ENCODE measurements at regions not wholly inside any gene's neighbourhood (a gene's known extent, or its start where the extent isn't known, plus 50 kb on each side); places are given as distances from the start of the nearest gene placed in this dataset.

DNA sequence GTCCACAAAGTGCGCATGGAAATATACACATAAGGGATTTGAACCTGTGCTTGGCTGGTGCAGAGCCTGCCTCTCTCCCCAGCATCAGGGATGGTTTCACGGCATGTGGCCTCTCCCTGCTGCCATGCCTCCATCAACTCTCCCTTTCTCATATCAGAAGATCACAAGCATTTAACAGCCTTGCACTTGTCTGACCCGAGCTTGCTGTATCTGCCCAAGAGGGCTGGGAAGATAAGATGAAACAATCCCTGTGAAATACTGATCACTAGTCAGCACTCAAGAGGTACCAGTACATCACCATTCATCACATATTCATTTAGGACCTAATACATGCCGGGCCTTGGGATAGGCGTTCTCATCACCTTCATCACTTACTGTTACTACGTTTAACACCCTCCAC, 107.6 kb upstream of the ARHGEF3 start:
- no peak for DNase-seq
- H3K4me3 ChIP-seq, result no peak overlapping the region
- TF ChIP-seq, protein P1, sequence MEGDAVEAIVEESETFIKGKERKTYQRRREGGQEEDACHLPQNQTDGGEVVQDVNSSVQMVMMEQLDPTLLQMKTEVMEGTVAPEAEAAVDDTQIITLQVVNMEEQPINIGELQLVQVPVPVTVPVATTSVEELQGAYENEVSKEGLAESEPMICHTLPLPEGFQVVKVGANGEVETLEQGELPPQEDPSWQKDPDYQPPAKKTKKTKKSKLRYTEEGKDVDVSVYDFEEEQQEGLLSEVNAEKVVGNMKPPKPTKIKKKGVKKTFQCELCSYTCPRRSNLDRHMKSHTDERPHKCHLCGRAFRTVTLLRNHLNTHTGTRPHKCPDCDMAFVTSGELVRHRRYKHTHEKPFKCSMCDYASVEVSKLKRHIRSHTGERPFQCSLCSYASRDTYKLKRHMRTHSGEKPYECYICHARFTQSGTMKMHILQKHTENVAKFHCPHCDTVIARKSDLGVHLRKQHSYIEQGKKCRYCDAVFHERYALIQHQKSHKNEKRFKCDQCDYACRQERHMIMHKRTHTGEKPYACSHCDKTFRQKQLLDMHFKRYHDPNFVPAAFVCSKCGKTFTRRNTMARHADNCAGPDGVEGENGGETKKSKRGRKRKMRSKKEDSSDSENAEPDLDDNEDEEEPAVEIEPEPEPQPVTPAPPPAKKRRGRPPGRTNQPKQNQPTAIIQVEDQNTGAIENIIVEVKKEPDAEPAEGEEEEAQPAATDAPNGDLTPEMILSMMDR (IDR thresholded peaks at IDR 0.05), result no peak
- intact Hi-C loops (cut with DNase I; ENCODE audit: low total_unique reads), result no loop called here
- no peaks in the 10 kb centered on the region for H3K4me1 ChIP-seq
- H3K9me3 ChIP-seq, result no peaks in the 10 kb centered on the region
- no peak overlapping the region for H3K27ac ChIP-seq
- no peaks in the 10 kb centered on the region for H3K36me3 ChIP-seq
- H3K27me3 ChIP-seq, result no peaks in the 10 kb centered on the region

DNA sequence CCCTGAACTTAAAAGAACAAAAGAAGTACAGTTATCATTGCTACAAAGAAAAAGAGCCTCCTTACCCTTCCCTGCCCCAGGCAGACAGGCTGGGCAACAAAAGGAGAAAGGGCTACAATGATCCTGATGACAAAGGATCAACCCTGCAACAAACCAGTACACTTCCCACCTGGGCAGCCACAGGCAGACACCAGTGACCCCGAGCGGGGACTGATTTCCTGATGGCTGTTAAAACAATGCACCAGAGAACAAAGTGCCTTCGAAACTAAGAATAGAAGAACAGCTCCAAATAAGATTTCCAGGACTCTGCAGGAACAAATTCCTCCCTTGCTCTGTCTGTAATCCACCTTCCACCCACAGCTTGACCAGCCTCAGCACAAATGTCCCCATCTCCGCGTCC, 106.3 kb upstream of the ARHGEF3 start:
- intact Hi-C loops (cut with DNase I; ENCODE audit: low total_unique reads), result no loop called here
- H3K4me1 ChIP-seq, result no peaks in the 10 kb centered on the region
- H3K9me3 ChIP-seq, result no peaks in the 10 kb centered on the region
- DNase-seq, result no peak
- no peak overlapping the region for H3K4me3 ChIP-seq
- H3K27me3 ChIP-seq, result no peaks in the 10 kb centered on the region
- no peaks in the 10 kb centered on the region for H3K36me3 ChIP-seq
- no peak overlapping the region for H3K27ac ChIP-seq
- TF ChIP-seq, protein P1 (IDR thresholded peaks at IDR 0.05), result no peak

DNA sequence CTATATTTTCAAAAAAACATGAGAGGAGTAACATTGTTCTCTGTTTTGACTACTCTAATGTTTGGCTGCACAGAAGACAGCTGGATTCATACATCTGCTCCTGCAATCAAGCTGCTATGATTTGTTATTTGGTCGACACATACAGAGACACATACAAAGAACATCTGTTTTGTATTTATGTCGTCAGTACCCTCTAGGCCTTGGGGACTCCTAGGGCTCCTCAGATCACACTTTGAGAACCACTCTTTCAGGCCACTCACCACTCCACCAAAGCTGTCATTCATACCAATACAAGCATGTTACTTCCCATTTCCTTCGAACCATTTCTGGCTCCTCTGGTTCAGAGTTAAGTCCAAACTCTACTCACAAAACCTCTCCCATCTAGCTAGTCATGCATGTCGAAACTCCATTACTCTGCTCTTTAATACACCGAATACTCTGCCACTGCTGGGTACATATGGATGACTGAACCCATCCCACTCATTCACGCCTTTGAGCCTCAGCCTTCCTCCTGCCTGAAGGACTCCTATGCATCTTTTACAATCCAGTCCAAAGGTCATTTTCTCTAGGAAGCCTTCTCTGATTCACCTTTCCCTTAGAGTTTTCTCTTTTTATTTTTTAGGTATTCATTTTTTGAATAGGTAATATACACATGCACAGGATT, 102.9 kb upstream of the ARHGEF3 start:
- DNase-seq, result no peak
- intact Hi-C loops (cut with DNase I; ENCODE audit: low total_unique reads), result no loop called here

DNA sequence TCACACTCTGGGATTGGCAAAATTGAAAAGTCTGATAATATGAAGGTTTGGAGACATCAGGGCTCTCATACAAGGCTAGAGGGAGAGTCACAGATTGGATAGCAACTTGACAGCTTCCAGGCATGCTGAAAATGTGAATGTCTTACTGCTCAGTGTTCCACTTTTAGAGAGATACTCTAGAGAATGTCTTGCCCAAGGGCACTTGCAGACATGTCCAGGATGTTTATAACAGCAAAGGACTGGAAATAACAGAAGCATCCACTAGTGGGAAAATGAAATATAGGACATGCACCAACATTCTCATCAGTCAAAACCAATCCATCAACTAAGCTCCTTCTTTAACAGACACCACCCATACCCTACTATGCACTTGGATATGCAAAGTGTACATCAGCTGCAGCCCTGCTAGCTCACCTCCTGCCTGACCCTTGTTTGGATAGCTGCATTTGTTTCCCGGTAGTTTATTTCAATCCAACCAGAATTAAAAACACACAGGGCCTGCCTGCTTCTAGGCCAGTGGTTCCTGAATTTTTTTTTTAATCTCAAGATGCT, 101.6 kb upstream of the ARHGEF3 start:
- H3K27me3 ChIP-seq, result no peaks in the 10 kb centered on the region
- H3K9me3 ChIP-seq, result no peaks in the 10 kb centered on the region
- no peak overlapping the region for H3K4me3 ChIP-seq
- TF ChIP-seq, protein P1 (IDR thresholded peaks at IDR 0.05), result no peak
- no peak for DNase-seq
- H3K27ac ChIP-seq, result no peak overlapping the region
- H3K4me1 ChIP-seq, result no peaks in the 10 kb centered on the region
- H3K36me3 ChIP-seq, result no peaks in the 10 kb centered on the region
- intact Hi-C loops (cut with DNase I; ENCODE audit: low total_unique reads), result no loop called here

More for the DNA sequence above, 102.9 kb upstream of the ARHGEF3 start:
- no peak overlapping the region for H3K4me3 ChIP-seq
- no peaks in the 10 kb centered on the region for H3K27me3 ChIP-seq
- no peaks in the 10 kb centered on the region for H3K36me3 ChIP-seq
- H3K9me3 ChIP-seq, result no peaks in the 10 kb centered on the region
- no peaks in the 10 kb centered on the region for H3K4me1 ChIP-seq
- TF ChIP-seq, protein P1 (IDR thresholded peaks at IDR 0.05), result no peak
- H3K27ac ChIP-seq, result no peak overlapping the region

DNA sequence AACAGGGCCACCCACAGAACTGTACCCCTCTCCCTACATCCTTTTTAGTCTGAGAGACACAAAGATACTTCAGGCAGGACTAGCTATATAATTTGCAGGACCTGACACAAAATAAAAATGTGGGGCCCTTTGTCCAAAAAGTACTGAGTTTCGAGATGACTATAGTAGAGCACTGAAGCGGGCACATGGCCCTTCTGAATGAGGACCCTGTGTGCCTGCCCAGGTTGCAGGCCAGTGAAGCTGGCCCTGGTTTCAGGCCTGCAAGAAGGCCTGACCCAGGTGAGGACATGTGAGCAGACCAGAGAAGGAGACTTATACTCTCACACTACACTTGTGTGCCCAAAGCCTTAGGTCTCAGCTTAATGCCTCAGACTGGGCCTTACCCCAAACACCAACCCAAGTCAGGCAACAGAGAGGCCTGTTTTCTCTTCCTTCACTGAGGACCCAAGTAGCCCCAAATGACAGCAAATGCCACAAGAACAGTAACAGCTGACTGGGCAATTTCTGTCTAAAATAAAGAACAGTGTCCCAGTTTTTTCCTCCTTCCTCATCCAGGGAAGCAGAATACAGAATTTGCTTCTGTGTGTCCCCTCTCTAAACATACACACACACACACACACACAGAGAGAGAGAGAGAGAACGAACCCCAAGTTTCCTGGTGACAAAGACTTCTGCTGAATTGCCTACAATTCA, 100.9 kb upstream of the ARHGEF3 start:
- Histone ChIP-seq H3K4me1 (no peaks in the 10 kb centered on the region), H3K27ac (no peak overlapping the region), H3K36me3 (no peaks in the 10 kb centered on the region), H3K9me3 (no peaks in the 10 kb centered on the region), H3K4me3 (no peak overlapping the region), H3K27me3 (no peaks in the 10 kb centered on the region)
- DNase-seq, result no peak
- intact Hi-C loops (cut with DNase I; ENCODE audit: low total_unique reads), result no loop called here
- TF ChIP-seq, protein P1 (IDR thresholded peaks at IDR 0.05), result no peak
